Upper lobe of left lung (tissue), 6 donors: ENCODE measurements at regions not wholly inside any gene's neighbourhood (a gene's known extent, or its start where the extent isn't known, plus 50 kb on each side); places are given as distances from the start of the nearest gene placed in this dataset.

ENCODE experiments used
- ATAC-seq, 2 donors: fragments of 200-7000 bp; cut with Tn5 transposase; one replicate each; pipeline ENCODE4 v1.9.1; 2022; ENCODE audit warnings: mild to moderate bottlenecking in 2 of 2, moderate library complexity in 2 of 2; ENCODE audit not compliant: low FRiP score in 2 of 2
- DNase-seq, 2 donors: peaks; one replicate each; pipeline ENCODE4 v3.0.0-alpha.2; 2019 to 2020
- H3K27ac ChIP-seq, 4 donors: fragments of 200-600 bp; sonication (generic); one replicate each; pipeline ENCODE4 v1.5.1; 2016 to 2019
- H3K27me3 ChIP-seq, 4 donors: fragments of 200-600 bp; sonication (generic); one replicate each; pipeline ENCODE4 v1.5.1; 2017 to 2019
- H3K36me3 ChIP-seq, 4 donors: fragments of 200-600 bp; sonication (generic); one replicate each; pipeline ENCODE4 v1.5.1; 2016 to 2019
- H3K4me1 ChIP-seq, 4 donors: fragments of 200-600 bp; sonication (generic); one replicate each; pipeline ENCODE4 v1.5.1; 2018 to 2019
- H3K4me3 ChIP-seq, 4 donors: fragments of 200-600 bp; sonication (generic); one replicate each; pipeline ENCODE4 v1.5.1; 2017 to 2019; ENCODE audit warnings: mild to moderate bottlenecking in 2 of 4, moderate library complexity in 1 of 4
- H3K9me3 ChIP-seq, 4 donors: fragments of 200-600 bp; sonication (generic); one replicate each; pipeline ENCODE4 v1.5.1; 2018 to 2019
- EP300 ChIP-seq, 4 donors: sonication (generic); formaldehyde crosslinking; IDR thresholded peaks; one replicate each; pipeline ENCODE4 v1.5.1; 2017; ENCODE audit warnings: antibody characterized with exemption in 4 of 4, control low read depth in 2 of 4
- POLR2A ChIP-seq, 4 donors: fragments of 450-650 bp; IDR thresholded peaks; one replicate each; pipeline ENCODE4 v1.5.1; 2016 to 2017; ENCODE audit warnings: antibody characterized with exemption in 4 of 4, mild to moderate bottlenecking in 2 of 4
- POLR2AphosphoS5 ChIP-seq, 2 donors: sonication (generic); formaldehyde crosslinking; IDR thresholded peaks; one replicate each; pipeline ENCODE4 v1.5.1; 2017; ENCODE audit warnings: antibody characterized with exemption in 2 of 2
- WGBS, 2 donors: methylation state at CpG; one replicate each; pipeline ENCODE4 v1.1.5; 2017 to 2018; 5-methylcytosine and 5-hydroxymethylcytosine counted together
- TF ChIP-seq, protein P1 (sequence below), 6 experiments: fragments of 450-650 bp in 4 of 6; fragments of 200-600 bp in 2 of 6; sonication (generic) in 2 of 6; IDR thresholded peaks; one replicate each; pipeline ENCODE4 v1.5.1; 2016 to 2019; ENCODE audit warnings: antibody characterized with exemption in 6 of 6
- donor health status: DM: no; HTN: no; CAD: no; lungs with moderate emphysema.
- donor health status: DM: no; HTN: yes; CAD: no; lungs with severe emphysema.

DNA sequence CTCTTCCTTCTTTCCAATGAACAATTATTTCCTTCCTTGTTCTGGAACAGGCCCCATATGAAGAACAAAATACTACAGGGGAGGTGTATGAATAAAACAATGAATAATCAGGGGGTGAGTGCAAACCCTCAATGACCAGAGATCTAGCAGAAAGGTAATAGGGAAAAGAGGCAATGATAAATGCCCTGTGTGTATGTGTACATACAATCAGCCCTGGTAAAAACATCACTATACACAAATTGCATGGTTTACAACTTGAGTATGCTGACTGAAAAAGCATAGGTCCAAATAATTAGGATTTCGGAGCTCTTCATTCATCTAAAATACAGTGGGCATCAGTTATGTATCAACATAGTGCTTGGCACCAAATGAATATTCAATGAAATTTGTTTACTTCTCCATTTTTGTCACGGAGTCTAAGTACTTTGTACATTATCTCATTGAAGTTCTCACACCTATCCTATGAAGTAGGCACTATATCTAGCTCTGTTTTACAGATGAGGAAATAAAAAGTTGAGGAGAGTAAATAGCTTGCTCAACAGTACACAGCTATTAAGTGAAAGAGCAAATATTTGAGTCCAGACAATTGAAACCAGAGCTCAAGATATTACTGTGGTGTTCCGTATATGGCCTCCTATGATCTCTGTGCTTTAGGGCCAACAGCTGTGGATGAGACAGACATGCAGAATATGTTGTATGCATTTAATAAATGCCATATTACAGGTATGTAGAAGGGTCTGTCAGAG is 1065.4 kb downstream of the SORCS3 start:
- DNase-seq (no peak), ATAC-seq (peak in 1 of 2 donors; percentile 26)
- Histone ChIP-seq H3K9me3 (peaks cover 0 to 6% (median 0%) of the 10 kb centered on the region in 4 donors), H3K36me3 (no peaks in the 10 kb centered on the region), H3K4me3 (no peak overlapping the region), H3K4me1 (no peaks in the 10 kb centered on the region), H3K27ac (no peak overlapping the region), H3K27me3 (no peaks in the 10 kb centered on the region)
- WGBS, 2 donors = 60 to 62% methylated on average over 3 of the region's 3 CpGs
- TF ChIP-seq POLR2A (IDR thresholded peaks at IDR 0.05) (no peak), EP300 (IDR thresholded peaks at IDR 0.05) (no peak), POLR2AphosphoS5 (IDR thresholded peaks at IDR 0.05) (no peak)
- TF ChIP-seq, protein P1, sequence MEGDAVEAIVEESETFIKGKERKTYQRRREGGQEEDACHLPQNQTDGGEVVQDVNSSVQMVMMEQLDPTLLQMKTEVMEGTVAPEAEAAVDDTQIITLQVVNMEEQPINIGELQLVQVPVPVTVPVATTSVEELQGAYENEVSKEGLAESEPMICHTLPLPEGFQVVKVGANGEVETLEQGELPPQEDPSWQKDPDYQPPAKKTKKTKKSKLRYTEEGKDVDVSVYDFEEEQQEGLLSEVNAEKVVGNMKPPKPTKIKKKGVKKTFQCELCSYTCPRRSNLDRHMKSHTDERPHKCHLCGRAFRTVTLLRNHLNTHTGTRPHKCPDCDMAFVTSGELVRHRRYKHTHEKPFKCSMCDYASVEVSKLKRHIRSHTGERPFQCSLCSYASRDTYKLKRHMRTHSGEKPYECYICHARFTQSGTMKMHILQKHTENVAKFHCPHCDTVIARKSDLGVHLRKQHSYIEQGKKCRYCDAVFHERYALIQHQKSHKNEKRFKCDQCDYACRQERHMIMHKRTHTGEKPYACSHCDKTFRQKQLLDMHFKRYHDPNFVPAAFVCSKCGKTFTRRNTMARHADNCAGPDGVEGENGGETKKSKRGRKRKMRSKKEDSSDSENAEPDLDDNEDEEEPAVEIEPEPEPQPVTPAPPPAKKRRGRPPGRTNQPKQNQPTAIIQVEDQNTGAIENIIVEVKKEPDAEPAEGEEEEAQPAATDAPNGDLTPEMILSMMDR (IDR thresholded peaks at IDR 0.05) = no peak

DNA sequence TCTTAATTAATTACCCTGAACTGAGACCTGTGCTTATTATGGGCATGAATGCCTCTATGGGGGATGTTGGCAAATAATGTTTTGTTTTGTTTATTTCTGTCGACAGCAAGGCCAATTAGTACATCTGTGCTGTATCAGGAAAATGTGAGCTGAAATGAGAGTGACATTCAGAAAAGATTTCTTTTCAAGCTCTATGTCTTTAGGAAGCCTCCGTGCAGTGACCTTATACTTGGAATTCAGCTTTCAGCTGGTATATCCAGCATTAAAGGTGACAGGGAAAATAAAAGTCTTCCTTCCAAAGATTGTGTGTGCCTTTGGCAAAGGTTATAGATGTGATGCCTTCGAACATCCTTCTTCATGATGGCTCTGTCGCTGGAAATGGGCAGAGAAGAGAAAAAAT is 1061.1 kb downstream of the SORCS3 start:
- Histone ChIP-seq H3K4me3 (no peak overlapping the region), H3K27ac (no peak overlapping the region), H3K4me1 (no peaks in the 10 kb centered on the region), H3K9me3 (no peaks in the 10 kb centered on the region), H3K36me3 (no peaks in the 10 kb centered on the region), H3K27me3 (no peaks in the 10 kb centered on the region)
- 59 to 72% methylated on average over 4 of the region's 4 CpGs for WGBS, 2 donors
- ATAC-seq (no peak), DNase-seq (no peak)
- TF ChIP-seq, protein P1 (IDR thresholded peaks at IDR 0.05) = no peak
- TF ChIP-seq POLR2AphosphoS5 (IDR thresholded peaks at IDR 0.05) (no peak), EP300 (IDR thresholded peaks at IDR 0.05) (no peak), POLR2A (IDR thresholded peaks at IDR 0.05) (no peak)

DNA sequence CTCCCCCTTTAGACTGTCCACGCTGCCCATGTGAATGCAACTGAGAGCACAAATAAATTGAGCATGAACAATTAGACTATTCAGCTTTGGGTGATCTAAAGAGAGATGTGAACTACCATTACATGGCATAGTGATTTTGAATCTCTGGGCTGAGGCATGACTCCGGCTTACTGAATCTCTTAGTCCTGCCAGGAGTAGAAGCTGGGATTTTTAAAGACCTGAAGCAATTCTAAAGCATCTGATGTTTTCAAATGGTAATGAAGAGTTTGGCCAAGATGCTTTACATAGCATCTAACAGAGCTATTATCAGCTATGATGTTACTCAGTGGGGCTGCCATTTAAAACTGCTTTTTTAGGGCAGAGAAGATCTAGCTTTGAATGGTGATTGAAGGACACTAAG is 1059.1 kb downstream of the SORCS3 start:
- no peak for ATAC-seq
- Histone ChIP-seq H3K4me3 (no peak overlapping the region), H3K27ac (no peak overlapping the region), H3K9me3 (no peaks in the 10 kb centered on the region), H3K27me3 (no peaks in the 10 kb centered on the region), H3K4me1 (no peaks in the 10 kb centered on the region), H3K36me3 (no peaks in the 10 kb centered on the region)
- 82 to 92% methylated on average over 2 of the region's 2 CpGs for WGBS, 2 donors
- DNase-seq = no peak
- TF ChIP-seq POLR2AphosphoS5 (IDR thresholded peaks at IDR 0.05) = no peak
- TF ChIP-seq, protein P1 (IDR thresholded peaks at IDR 0.05) = no peak
- no peak for TF ChIP-seq POLR2A (IDR thresholded peaks at IDR 0.05)
- no peak for TF ChIP-seq EP300 (IDR thresholded peaks at IDR 0.05)

DNA sequence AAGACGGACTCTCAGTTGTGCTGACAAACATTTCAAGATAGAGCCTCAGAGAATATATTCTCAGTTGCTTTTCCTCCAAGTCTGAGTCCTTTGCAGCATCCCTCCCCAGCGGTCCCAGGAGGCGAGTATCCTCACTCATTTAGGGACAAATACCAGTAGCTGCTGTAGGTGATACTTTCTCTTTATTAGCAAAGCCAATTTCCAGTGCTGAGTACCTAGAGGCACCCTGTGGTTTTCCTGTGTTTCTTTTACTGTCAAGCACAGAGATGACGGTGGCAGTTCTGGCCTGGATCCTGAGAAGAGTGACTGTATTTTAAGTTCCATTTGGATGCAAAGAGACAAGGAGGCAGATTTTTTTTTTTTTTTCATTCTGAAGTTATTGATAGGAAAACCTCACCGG is 1058.4 kb downstream of the SORCS3 start:
- Histone ChIP-seq H3K9me3 (no peaks in the 10 kb centered on the region), H3K27ac (no peak overlapping the region), H3K4me3 (no peak overlapping the region), H3K27me3 (no peaks in the 10 kb centered on the region), H3K4me1 (no peaks in the 10 kb centered on the region), H3K36me3 (no peaks in the 10 kb centered on the region)
- ATAC-seq (no peak), DNase-seq (no peak)
- WGBS, 2 donors = 69% methylated on average over 5 of the region's 5 CpGs
- TF ChIP-seq EP300 (IDR thresholded peaks at IDR 0.05) = no peak
- no peak for TF ChIP-seq POLR2A (IDR thresholded peaks at IDR 0.05)
- TF ChIP-seq, protein P1 (IDR thresholded peaks at IDR 0.05) = no peak
- no peak for TF ChIP-seq POLR2AphosphoS5 (IDR thresholded peaks at IDR 0.05)

DNA sequence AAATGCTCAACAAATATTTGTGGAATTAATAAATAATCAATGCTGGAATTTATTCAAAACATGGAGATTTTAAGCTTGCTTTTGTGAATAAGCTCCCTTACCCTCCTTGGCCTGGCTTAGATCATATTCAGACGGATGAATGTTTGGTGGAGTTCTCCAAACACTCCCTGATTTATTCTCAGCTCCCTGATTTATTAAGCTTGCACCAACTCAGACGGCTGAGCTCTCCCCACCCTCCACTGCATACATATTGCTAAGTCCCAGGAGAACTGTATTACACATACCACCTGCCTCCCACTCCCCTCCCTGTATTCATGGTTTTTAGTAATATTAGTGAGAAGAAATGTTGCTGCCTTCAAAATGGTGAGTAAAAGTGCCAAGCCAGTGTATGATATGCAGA is 1057.5 kb downstream of the SORCS3 start:
- H3K36me3 ChIP-seq = no peaks in the 10 kb centered on the region
- TF ChIP-seq, protein P1 (IDR thresholded peaks at IDR 0.05) = no peak
- TF ChIP-seq EP300 (IDR thresholded peaks at IDR 0.05) (no peak), POLR2AphosphoS5 (IDR thresholded peaks at IDR 0.05) (no peak), POLR2A (IDR thresholded peaks at IDR 0.05) (no peak)
- no peaks in the 10 kb centered on the region for H3K27me3 ChIP-seq
- H3K4me1 ChIP-seq = no peaks in the 10 kb centered on the region
- H3K4me3 ChIP-seq = no peak overlapping the region
- ATAC-seq = no peak
- H3K27ac ChIP-seq = no peak overlapping the region
- WGBS, 2 donors = 70 to 76% methylated on average over 2 of the region's 2 CpGs
- no peaks in the 10 kb centered on the region for H3K9me3 ChIP-seq
- no peak for DNase-seq
